ENCODE measurements at regions not wholly inside any gene's neighbourhood (a gene's known extent, or its start where the extent isn't known, plus 50 kb on each side); places are given as distances from the start of the nearest gene placed in this dataset.

GRCh38 chr3:159766563-159767185 lies 222.0 kb upstream of the IL12A start:
- Mint-ChIP-seq H3K36me3 (ENCODE audit: low read depth) (no peaks in the 10 kb centered on the region), H3K9me3 (no peaks in the 10 kb centered on the region), H3K27ac (no peak overlapping the region), H3K27me3 (peaks cover 47% of the 10 kb centered on the region), H3K4me1 (no peaks in the 10 kb centered on the region), H3K4me3 (no peak overlapping the region)
- ATAC-seq (replicated peaks) = no peak

GRCh38 chr3:159770998-159771397 lies 217.6 kb upstream of the IL12A start:
- Mint-ChIP-seq H3K4me1 (no peaks in the 10 kb centered on the region), H3K4me3 (no peak overlapping the region), H3K9me3 (no peaks in the 10 kb centered on the region), H3K27ac (no peak overlapping the region), H3K36me3 (ENCODE audit: low read depth) (no peaks in the 10 kb centered on the region), H3K27me3 (peaks cover 30% of the 10 kb centered on the region)
- ATAC-seq (replicated peaks) = no peak

- Mint-ChIP-seq H3K9me3 (no peaks in the 10 kb centered on the region), H3K4me3 (no peak overlapping the region), H3K4me1 (no peaks in the 10 kb centered on the region), H3K27ac (no peak overlapping the region), H3K27me3 (peaks cover 30% of the 10 kb centered on the region), H3K36me3 (ENCODE audit: low read depth) (no peaks in the 10 kb centered on the region)
- no peak for ATAC-seq (replicated peaks)
These were observed 216.6 kb upstream of the IL12A start for GRCh38 chr3:159771865-159772611.

GRCh38 chr3:159773706-159774105 lies 214.9 kb upstream of the IL12A start:
- Mint-ChIP-seq H3K27ac (no peak overlapping the region), H3K9me3 (no peaks in the 10 kb centered on the region), H3K4me3 (no peak overlapping the region), H3K36me3 (ENCODE audit: low read depth) (no peaks in the 10 kb centered on the region), H3K4me1 (no peaks in the 10 kb centered on the region), H3K27me3 (peaks cover 24% of the 10 kb centered on the region)
- ATAC-seq (replicated peaks) = no peak

DNA sequence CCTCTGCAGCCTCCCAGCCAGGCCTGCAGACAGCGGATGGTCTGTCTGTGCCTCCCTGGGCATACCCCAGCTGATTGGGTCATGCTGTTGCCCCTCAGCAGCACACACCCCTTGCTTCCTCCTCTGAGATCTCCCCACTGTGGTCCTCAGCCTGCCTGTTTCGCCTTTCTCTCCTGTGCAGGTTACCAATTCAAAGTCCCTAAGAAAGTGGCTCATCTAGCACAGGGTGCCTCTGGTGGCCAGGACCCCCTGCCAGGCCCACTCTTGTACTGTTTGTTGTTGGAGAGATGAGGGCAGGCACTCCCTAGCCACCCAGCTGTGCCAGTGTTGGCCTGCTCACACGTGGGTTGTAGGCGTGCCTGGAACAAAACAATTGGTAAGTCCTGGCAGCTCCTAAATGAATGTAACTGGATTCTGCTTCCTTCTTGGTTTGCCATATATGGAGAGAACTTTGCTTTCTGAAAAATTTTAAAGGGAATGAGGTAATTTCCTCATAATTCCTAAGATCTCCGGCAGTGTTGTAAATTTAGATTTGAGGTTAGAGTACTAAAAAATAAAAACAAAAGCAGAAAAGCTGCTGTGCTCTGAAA lies 213.2 kb upstream of the IL12A start:
- Mint-ChIP-seq H3K4me1 (no peaks in the 10 kb centered on the region), H3K27me3 (peaks cover 32% of the 10 kb centered on the region), H3K27ac (no peak overlapping the region), H3K4me3 (no peak overlapping the region), H3K9me3 (no peaks in the 10 kb centered on the region), H3K36me3 (ENCODE audit: low read depth) (no peaks in the 10 kb centered on the region)
- ATAC-seq (replicated peaks) = no peak

DNA sequence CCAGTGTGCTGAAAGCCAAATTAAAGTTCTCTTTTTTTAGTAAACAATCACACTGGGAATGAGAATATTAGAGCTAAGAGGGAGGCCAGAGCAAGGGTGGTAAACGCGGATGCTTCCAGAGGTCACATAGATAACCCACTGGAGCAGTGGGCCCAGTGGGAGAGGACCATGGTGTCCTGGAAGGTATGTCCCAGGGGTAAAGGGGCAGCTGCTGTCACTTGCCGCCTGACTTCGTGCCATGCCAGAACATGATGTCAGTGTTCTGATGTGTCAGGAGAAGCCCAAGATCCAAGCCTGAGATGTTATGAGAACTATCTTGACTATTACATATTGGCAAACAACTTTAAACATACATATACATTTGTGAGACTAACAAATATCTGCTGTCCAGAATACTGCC lies 211.9 kb upstream of the IL12A start:
- H3K27ac Mint-ChIP-seq = no peak overlapping the region
- no peak for ATAC-seq (replicated peaks)
- no peaks in the 10 kb centered on the region for H3K9me3 Mint-ChIP-seq
- no peaks in the 10 kb centered on the region for H3K4me1 Mint-ChIP-seq
- H3K36me3 Mint-ChIP-seq (ENCODE audit: low read depth) = no peaks in the 10 kb centered on the region
- H3K4me3 Mint-ChIP-seq = no peak overlapping the region
- H3K27me3 Mint-ChIP-seq = peaks cover 35% of the 10 kb centered on the region

GRCh38 chr3:159779883-159780282 lies 208.8 kb upstream of the IL12A start:
- no peak for ATAC-seq (replicated peaks)
- Mint-ChIP-seq H3K4me1 (no peaks in the 10 kb centered on the region), H3K27me3 (peaks cover 42% of the 10 kb centered on the region), H3K4me3 (no peak overlapping the region), H3K36me3 (ENCODE audit: low read depth) (no peaks in the 10 kb centered on the region), H3K9me3 (no peaks in the 10 kb centered on the region), H3K27ac (no peak overlapping the region)

DNA sequence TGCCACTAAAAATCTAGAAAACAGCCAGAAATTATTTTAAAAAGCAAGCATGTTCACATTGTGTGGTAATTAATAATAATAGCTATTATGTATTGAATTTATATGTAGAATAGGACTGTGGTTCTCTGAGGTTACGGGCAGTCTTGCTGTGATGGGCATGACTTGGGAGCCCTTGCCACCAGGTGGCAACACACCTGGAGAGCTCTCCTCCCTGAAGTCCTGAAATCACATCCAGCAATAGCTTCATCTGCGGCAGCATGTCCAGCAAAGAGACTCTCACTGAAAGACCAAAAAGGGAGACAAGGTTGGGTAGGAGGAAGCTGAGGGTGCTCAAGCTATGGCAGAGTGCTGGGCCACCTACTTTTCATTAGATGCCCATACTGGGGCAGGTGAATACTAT lies 206.8 kb upstream of the IL12A start:
- H3K27ac Mint-ChIP-seq = no peak overlapping the region
- H3K9me3 Mint-ChIP-seq = no peaks in the 10 kb centered on the region
- no peaks in the 10 kb centered on the region for H3K4me1 Mint-ChIP-seq
- H3K4me3 Mint-ChIP-seq = no peak overlapping the region
- ATAC-seq (replicated peaks) = no peak
- H3K27me3 Mint-ChIP-seq = peaks cover 33% of the 10 kb centered on the region
- no peaks in the 10 kb centered on the region for H3K36me3 Mint-ChIP-seq (ENCODE audit: low read depth)

- ATAC-seq (replicated peaks) = no peak
- H3K36me3 Mint-ChIP-seq (ENCODE audit: low read depth) = no peaks in the 10 kb centered on the region
- H3K4me1 Mint-ChIP-seq = no peaks in the 10 kb centered on the region
- no peak overlapping the region for H3K4me3 Mint-ChIP-seq
- H3K27ac Mint-ChIP-seq = no peak overlapping the region
- no peaks in the 10 kb centered on the region for H3K9me3 Mint-ChIP-seq
- peaks cover 30% of the 10 kb centered on the region for H3K27me3 Mint-ChIP-seq
These were observed 205.8 kb upstream of the IL12A start for GRCh38 chr3:159782724-159783421.

DNA sequence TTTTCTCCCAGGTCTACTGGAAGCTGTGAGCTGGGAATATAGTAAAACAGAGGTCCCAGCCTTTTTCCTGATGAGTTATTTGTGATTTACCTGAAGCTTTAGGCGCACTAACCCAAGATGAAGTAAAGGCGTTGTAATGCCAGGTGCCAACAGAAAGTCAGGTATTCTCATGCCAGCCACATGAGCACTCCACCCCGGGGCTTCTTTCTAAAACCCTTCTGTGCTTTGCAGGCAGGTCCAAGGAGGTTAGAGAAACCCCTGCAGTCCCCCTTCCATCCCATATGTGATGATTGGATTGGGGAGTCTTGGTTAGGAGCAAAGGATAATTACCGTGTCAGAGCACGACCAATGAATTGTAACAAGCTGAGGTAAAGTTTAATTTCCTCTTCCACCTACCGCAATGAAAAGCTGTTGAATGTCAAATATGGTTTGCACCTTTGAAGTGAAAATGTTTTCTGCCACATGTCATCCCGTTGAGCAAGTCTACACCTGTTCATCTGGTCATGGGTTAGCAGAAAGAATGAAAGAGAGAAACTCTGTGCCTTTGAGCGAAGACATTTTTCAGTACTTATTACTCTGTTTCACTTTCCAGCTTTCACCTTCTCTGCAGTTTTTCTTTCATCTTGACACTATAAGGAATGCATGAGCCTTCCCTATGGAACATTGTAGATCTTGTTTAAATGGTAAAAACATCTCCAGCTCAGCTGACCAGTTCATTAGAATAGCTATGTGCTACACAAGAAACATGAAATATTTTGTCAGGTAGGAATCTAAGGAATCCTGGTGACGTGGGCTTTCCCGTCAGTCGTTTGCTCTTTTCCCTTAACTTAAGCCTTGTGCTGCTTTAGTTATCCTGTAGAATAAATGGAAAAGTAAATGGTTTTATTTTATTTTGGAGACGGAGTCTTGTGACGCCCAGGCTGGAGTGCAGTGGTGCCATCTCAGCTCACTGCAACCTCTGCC lies 204.6 kb upstream of the IL12A start:
- Mint-ChIP-seq H3K36me3 (ENCODE audit: low read depth) (no peaks in the 10 kb centered on the region), H3K4me1 (no peaks in the 10 kb centered on the region), H3K27ac (no peak overlapping the region), H3K4me3 (no peak overlapping the region), H3K27me3 (peaks cover 27% of the 10 kb centered on the region), H3K9me3 (no peaks in the 10 kb centered on the region)
- no peak for ATAC-seq (replicated peaks)

DNA sequence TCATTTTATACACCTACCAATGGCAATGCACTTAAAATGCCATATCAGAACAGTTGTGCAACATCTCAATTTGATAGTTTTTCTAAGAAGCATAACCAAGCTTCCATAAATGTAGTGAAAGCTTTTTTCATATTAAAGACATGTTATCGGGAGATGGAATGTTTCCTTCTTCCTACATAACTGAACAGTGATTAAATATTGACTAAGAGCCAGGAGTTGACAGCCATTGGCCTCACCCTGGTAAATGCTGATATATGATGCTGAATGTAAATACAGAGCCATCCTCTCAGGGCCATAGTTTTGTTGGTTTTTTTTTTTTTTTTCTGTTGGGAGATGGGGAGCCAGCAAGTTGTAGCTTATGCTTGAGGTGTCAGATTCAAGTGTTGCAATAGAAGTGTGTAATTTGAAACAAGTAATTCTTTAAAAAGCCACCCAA lies 203.3 kb upstream of the IL12A start:
- no peak overlapping the region for H3K4me3 Mint-ChIP-seq
- H3K4me1 Mint-ChIP-seq = no peaks in the 10 kb centered on the region
- no peaks in the 10 kb centered on the region for H3K36me3 Mint-ChIP-seq (ENCODE audit: low read depth)

DNA sequence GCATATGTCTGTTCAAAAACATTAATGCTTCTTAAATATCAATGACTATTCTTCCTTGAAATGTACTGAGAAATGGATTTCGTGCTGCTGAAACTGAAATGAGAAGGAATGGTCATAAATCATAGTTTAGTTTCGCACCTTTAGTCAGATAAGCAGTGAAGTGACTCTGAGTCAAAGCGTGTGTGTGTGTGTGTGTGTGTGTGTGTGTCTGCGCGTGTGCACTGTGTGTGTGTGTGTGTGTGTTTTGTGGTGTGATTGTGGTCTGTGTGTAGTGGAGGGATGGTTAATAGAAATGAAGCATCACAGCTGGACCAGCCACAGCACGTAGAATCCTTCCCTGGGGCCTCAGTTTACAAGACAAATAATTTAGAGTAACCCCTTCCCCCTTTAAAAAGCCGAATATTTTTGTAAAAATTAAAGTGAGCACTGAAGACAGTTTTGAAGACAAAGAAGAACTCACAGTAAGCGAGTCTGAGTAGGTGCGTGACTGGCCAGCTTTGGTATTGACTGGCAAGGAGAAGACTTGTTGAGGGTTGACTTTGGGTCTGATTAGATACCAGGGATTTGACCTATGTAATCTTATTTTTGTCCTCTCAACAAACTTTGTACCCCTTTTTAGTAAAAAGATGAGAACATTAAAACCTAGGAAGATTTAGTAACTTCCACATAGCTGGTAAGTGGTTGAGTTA lies 202.0 kb upstream of the IL12A start:
- H3K36me3 Mint-ChIP-seq (ENCODE audit: low read depth) = no peaks in the 10 kb centered on the region
- no peak overlapping the region for H3K27ac Mint-ChIP-seq
- no peaks in the 10 kb centered on the region for H3K4me1 Mint-ChIP-seq
- H3K4me3 Mint-ChIP-seq = no peak overlapping the region
- peaks cover 23% of the 10 kb centered on the region for H3K27me3 Mint-ChIP-seq
- no peaks in the 10 kb centered on the region for H3K9me3 Mint-ChIP-seq
- peak; percentile 26 for ATAC-seq (replicated peaks)

More for the DNA sequence above, 203.3 kb upstream of the IL12A start:
- ATAC-seq (replicated peaks) = no peak
- Mint-ChIP-seq H3K27me3 (peaks cover 24% of the 10 kb centered on the region), H3K9me3 (no peaks in the 10 kb centered on the region), H3K27ac (no peak overlapping the region)

DNA sequence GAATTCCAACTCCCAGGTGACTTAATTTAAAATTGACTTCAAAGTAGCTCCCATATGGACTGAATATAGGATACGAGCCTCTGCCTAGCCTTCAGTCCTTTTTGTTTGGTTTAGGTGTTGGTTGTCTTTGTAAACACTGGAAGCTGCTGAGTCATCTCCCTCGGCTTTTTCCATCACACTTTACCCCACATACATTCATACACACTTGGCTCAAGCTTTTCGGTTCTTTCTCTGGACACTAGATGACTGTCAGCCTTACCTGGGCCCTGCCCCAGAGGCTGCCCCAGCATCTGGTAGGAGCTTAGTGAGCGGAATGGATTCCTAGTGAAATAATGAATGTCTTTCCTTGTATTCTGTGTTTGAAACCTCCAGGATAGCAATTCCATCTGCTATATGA lies 201.5 kb upstream of the IL12A start:
- peaks cover 23% of the 10 kb centered on the region for H3K27me3 Mint-ChIP-seq

More for the DNA sequence above, 201.5 kb upstream of the IL12A start:
- Mint-ChIP-seq H3K4me3 (no peak overlapping the region), H3K4me1 (no peaks in the 10 kb centered on the region), H3K27ac (no peak overlapping the region), H3K36me3 (ENCODE audit: low read depth) (no peaks in the 10 kb centered on the region), H3K9me3 (no peaks in the 10 kb centered on the region)
- ATAC-seq (replicated peaks) = no peak
